ENCODE measurements at regions not wholly inside any gene's neighbourhood (a gene's known extent, or its start where the extent isn't known, plus 50 kb on each side); places are given as distances from the start of the nearest gene placed in this dataset.

DNA sequence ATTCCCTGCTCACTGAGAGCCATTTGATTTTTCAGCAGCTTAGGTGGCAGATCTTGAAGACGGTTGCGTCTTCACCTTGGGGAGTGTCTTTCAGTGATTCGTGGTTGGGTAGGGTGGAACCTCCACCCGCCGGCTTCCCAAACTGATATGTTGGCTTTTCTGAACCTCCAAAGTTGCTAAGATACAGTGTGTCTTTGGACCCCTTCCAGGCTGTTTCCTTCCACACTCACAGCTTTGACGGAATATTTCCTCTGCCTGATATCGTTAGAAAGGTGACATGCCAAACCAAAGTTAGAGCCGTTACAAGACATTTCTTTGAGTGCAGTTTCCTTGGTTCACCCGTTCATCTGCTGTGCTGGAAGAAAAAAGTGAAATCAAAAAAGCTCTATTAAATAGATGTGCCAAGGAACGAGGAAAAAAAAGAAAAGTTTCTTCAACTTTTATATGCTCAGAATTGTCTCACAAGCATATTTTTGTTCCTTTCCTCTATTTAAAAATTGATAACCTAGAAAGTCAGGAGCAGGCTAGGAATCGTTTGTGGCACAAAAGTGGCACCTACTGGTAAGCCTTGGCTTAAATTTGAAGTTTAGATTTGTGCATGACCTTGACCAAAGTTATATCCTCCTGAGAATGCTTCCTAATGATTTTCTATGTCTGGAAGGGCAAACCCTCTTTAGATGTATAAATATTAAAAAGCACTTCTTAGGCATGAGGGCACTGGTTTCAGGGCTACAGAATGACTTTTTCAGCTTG lies 270.7 kb upstream of the WWC1 start:
- POLR2A ChIA-PET, result no interaction called here
- no TSS peak for BruUV-seq (replicated peaks)
- H3K36me3 ChIP-seq (ENCODE audit: insufficient read depth, low read length), result no peaks in the 10 kb centered on the region
- H3K9me2 ChIP-seq (ENCODE audit: insufficient read depth, low read length), result no peaks in the 10 kb centered on the region
- DNase-seq (ENCODE audit: low spot score), result no peak
- intact Hi-C loops (cut with micrococcal nuclease; ENCODE audit: unreplicated experiment), result no loop called here
- H2AFZ ChIP-seq (ENCODE audit: low read length), result no peak overlapping the region
- CTCF ChIA-PET (ENCODE audit: unreplicated experiment), result no interaction called here
- no peaks in the 10 kb centered on the region for H3K9me3 ChIP-seq (ENCODE audit: low read length)
- no peaks in the 10 kb centered on the region for H4K20me1 ChIP-seq (ENCODE audit: insufficient read depth, low read length)
- no peaks in the 10 kb centered on the region for H3K79me2 ChIP-seq (ENCODE audit: insufficient read depth, low read depth, low read length)
- no peak for TF ChIP-seq CTCF (conservative IDR thresholded peaks at IDR 0.05; ENCODE audit: low read length)
- no peak for TF ChIP-seq EZH2phosphoT487 (IDR thresholded peaks at IDR 0.05; ENCODE audit: borderline replicate concordance, low read depth, low read length)
- no peak overlapping the region for H3K4me3 ChIP-seq (ENCODE audit: low read depth, low read length, poor library complexity, severe bottlenecking)
- no peak overlapping the region for H3K4me2 ChIP-seq (ENCODE audit: low read length)
- no peaks in the 10 kb centered on the region for H3K4me1 ChIP-seq (ENCODE audit: insufficient read depth, low read length, poor library complexity, severe bottlenecking)
- no peak overlapping the region for H3K27ac ChIP-seq (ENCODE audit: low read depth, low read length, poor library complexity, severe bottlenecking)

GRCh38 chr5:168022446-168023169 lies 268.8 kb upstream of the WWC1 start:
- intact Hi-C loops (cut with micrococcal nuclease; ENCODE audit: unreplicated experiment), result no loop called here
- no TSS peak for BruUV-seq (replicated peaks)
- POLR2A ChIA-PET, result no interaction called here

More at GRCh38 chr5:168022446-168023169, 268.8 kb upstream of the WWC1 start:
- H3K4me1 ChIP-seq (ENCODE audit: insufficient read depth, low read length, poor library complexity, severe bottlenecking), result no peaks in the 10 kb centered on the region
- H3K36me3 ChIP-seq (ENCODE audit: insufficient read depth, low read length), result no peaks in the 10 kb centered on the region
- H3K4me2 ChIP-seq (ENCODE audit: low read length), result no peak overlapping the region
- no peaks in the 10 kb centered on the region for H3K9me2 ChIP-seq (ENCODE audit: insufficient read depth, low read length)
- no peak overlapping the region for H2AFZ ChIP-seq (ENCODE audit: low read length)
- no peaks in the 10 kb centered on the region for H3K79me2 ChIP-seq (ENCODE audit: insufficient read depth, low read depth, low read length)
- CTCF ChIA-PET (ENCODE audit: unreplicated experiment), result no interaction called here
- no peaks in the 10 kb centered on the region for H4K20me1 ChIP-seq (ENCODE audit: insufficient read depth, low read length)
- no peak for DNase-seq (ENCODE audit: low spot score)
- no peak overlapping the region for H3K27ac ChIP-seq (ENCODE audit: low read depth, low read length, poor library complexity, severe bottlenecking)
- TF ChIP-seq EZH2phosphoT487 (IDR thresholded peaks at IDR 0.05; ENCODE audit: borderline replicate concordance, low read depth, low read length) (no peak), CTCF (conservative IDR thresholded peaks at IDR 0.05; ENCODE audit: low read length) (no peak)
- H3K9me3 ChIP-seq (ENCODE audit: low read length), result no peaks in the 10 kb centered on the region
- no peak overlapping the region for H3K4me3 ChIP-seq (ENCODE audit: low read depth, low read length, poor library complexity, severe bottlenecking)
